Peyer's patch (tissue), 4 donors: ENCODE measurements at regions not wholly inside any gene's neighbourhood (a gene's known extent, or its start where the extent isn't known, plus 50 kb on each side); places are given as distances from the start of the nearest gene placed in this dataset.

ENCODE experiments used
- POLR2A ChIP-seq, 2 donors: fragments of 450-650 bp; IDR thresholded peaks; one replicate each; pipeline ENCODE4 v1.5.1; 2017; ENCODE audit warnings: antibody characterized with exemption in 2 of 2, mild to moderate bottlenecking in 2 of 2, moderate library complexity in 2 of 2
- TF ChIP-seq, protein P1 (sequence below), 6 experiments: fragments of 450-650 bp in 4 of 6; fragments of 200-600 bp in 2 of 6; sonication (generic) in 1 of 6; IDR thresholded peaks; one replicate each; pipeline ENCODE4 v1.5.1; 2017 to 2019; ENCODE audit warnings: antibody characterized with exemption in 6 of 6, mild to moderate bottlenecking in 3 of 6, moderate library complexity in 1 of 6

DNA sequence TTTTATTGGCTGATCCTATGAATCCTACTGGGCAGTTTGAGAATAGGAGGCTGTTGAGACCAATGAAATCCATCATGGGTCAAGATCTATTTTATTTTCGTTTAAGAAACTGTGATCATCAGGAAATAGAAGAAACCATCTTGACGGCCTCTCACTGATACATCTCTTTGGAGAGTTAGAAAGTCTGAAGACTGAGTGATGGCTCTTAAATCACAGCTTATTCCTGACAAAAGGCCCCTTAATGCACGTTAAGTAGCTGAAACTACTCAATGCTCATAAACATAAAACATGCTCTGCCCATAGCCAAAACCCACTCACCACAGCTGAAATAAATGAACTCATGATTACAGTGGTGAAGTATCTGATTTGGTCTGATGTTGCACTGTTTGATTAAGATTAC is 784.5 kb upstream of the NEGR1 start:
- no peak for TF ChIP-seq POLR2A (IDR thresholded peaks at IDR 0.05)
- TF ChIP-seq, protein P1, sequence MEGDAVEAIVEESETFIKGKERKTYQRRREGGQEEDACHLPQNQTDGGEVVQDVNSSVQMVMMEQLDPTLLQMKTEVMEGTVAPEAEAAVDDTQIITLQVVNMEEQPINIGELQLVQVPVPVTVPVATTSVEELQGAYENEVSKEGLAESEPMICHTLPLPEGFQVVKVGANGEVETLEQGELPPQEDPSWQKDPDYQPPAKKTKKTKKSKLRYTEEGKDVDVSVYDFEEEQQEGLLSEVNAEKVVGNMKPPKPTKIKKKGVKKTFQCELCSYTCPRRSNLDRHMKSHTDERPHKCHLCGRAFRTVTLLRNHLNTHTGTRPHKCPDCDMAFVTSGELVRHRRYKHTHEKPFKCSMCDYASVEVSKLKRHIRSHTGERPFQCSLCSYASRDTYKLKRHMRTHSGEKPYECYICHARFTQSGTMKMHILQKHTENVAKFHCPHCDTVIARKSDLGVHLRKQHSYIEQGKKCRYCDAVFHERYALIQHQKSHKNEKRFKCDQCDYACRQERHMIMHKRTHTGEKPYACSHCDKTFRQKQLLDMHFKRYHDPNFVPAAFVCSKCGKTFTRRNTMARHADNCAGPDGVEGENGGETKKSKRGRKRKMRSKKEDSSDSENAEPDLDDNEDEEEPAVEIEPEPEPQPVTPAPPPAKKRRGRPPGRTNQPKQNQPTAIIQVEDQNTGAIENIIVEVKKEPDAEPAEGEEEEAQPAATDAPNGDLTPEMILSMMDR (IDR thresholded peaks at IDR 0.05), result no peak
